Bronchial epithelial cell (primary cell): ENCODE measurements at regions not wholly inside any gene's neighbourhood (a gene's known extent, or its start where the extent isn't known, plus 50 kb on each side); places are given as distances from the start of the nearest gene placed in this dataset.

Experiments
- DNase-seq: peaks from one replicate; pipeline ENCODE4 v3.0.0-alpha.2; 2010; ENCODE audit warnings: low read depth
- FAIRE-seq: peaks from 2 replicates; lab custom pipeline; 2011; peaks lifted over from hg19 to GRCh38; lab: Jason Lieb, UNC
- H3K27me3 ChIP-seq: 2 replicates; pipeline ENCODE4 v1.5.1; 2011; ENCODE audit warnings: low read length; ENCODE audit not compliant: control insufficient read depth, insufficient read depth
- H3K36me3 ChIP-seq: 2 replicates; pipeline ENCODE4 v1.5.1; 2011; ENCODE audit warnings: low read length; ENCODE audit not compliant: control insufficient read depth, insufficient read depth
- H3K4me3 ChIP-seq: 2 replicates; pipeline ENCODE4 v1.5.1; 2011; ENCODE audit warnings: mild to moderate bottlenecking, low read depth, low read length, control low read depth
- TF ChIP-seq, protein P1 (sequence below): IDR thresholded peaks from 2 replicates; pipeline ENCODE4 v1.5.1; 2011; ENCODE audit warnings: mild to moderate bottlenecking, moderate library complexity, low read length, control low read depth, inconsistent platforms; ENCODE audit not compliant: insufficient read depth, severe bottlenecking

DNA sequence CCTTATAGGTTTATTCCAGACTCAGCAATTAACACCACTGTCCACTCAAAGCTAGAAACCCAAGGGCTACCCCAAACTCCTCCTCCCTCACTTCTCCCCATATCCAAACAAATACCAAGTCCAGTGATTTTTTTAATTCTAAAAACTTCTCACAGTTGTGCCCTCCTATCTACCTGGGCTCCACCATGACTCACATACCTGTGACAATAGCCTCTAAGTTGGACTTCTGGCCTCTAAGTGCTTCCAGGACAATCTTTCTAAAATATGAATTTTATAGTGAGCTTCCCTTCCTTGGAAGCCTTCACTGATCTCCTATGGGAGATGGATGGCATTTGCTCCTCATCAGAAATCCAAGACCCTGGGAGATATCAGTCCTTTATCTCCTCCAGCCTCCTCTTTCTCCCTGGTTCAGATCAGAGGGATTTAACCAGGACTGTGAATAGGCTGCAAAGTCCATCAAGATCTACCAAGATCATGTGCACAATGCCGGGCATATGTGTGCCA, 219.3 kb downstream of the TOMM20 start:
- FAIRE-seq, result no peak
- H3K4me3 ChIP-seq, result no peak overlapping the region
- TF ChIP-seq, protein P1, sequence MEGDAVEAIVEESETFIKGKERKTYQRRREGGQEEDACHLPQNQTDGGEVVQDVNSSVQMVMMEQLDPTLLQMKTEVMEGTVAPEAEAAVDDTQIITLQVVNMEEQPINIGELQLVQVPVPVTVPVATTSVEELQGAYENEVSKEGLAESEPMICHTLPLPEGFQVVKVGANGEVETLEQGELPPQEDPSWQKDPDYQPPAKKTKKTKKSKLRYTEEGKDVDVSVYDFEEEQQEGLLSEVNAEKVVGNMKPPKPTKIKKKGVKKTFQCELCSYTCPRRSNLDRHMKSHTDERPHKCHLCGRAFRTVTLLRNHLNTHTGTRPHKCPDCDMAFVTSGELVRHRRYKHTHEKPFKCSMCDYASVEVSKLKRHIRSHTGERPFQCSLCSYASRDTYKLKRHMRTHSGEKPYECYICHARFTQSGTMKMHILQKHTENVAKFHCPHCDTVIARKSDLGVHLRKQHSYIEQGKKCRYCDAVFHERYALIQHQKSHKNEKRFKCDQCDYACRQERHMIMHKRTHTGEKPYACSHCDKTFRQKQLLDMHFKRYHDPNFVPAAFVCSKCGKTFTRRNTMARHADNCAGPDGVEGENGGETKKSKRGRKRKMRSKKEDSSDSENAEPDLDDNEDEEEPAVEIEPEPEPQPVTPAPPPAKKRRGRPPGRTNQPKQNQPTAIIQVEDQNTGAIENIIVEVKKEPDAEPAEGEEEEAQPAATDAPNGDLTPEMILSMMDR, result no peak
- H3K27me3 ChIP-seq, result no peaks in the 10 kb centered on the region
- no peaks in the 10 kb centered on the region for H3K36me3 ChIP-seq
- no peak for DNase-seq

DNA sequence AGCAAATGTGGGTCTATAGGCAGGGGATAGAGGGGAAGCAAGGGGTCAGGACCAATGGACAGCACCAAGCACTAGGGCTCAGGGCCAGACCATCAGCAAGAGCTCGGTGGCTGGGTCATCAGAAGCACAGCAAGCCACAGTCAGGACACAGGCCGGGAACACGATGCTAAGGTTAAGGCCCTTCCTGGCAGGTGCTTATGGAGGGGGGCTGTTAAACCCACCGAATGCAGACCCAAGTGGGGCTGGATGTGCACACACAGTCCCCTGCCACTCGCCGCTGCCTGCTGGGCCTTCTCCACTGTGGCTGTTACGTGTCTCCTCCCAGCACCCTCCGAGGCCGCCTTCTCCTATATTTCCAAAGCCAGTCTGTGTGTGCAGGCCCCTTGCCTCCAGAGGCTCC, 220.1 kb downstream of the TOMM20 start:
- Histone ChIP-seq H3K4me3 (no peak overlapping the region), H3K27me3 (no peaks in the 10 kb centered on the region), H3K36me3 (no peaks in the 10 kb centered on the region)
- TF ChIP-seq, protein P1, result no peak
- DNase-seq, result no peak
- FAIRE-seq, result no peak

DNA sequence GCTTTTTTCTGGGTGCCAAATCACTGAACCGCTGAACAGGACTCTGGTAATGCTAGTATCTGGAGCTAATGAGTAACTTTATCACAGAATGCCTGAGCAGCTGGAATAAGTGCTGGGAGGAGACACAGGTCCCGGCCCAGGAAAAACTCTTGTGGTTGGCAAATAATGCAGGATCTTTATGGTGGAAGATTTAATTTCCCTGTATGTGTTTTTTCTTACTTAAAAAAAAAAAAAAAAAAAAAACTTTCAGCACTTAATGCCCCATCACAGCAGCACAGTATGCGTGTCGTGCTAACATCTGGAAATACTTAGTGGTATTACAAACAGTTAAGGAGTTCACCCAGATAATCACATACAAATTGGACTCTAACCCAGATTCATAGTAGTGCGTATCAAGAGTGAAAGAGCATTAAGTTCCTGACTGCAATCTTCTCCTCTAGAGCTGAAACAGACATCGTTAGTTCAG, 220.7 kb downstream of the TOMM20 start:
- Histone ChIP-seq H3K4me3 (no peak overlapping the region), H3K27me3 (no peaks in the 10 kb centered on the region), H3K36me3 (no peaks in the 10 kb centered on the region)
- FAIRE-seq (no peak), DNase-seq (no peak)
- TF ChIP-seq, protein P1, result no peak

DNA sequence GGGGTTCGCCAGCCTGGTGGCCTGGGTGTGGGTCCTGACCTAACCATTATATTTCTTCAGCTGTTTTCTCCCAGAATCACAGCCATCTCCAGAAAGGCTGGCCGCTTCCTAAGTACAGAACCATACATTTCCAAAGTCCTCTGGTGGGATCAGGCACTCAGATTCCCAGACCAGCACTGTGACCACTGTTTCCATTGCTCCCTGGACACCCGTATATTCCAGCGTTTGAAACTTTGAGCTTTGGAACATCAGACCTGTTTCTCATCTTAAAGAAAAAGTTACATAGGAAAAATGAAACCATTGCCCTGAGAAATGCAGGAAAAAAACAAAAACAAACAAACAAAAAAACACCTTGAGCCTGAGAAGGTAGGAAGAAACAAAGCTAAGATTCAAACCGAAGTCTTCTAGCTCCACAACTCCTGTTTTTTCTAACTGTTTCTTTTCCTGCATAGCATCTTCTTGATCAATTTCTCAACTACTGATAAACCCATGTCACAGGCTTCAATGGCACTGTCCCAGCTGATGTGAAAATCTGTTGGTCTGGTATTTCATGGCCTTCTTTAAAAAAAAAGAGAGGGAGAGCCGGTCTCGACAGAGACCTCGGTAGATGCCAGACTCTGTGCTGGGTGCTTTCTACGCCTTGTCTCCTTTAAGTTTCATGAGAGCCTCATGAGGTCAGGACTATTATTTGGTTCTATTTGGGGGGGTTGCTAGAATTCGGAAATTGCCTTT, 221.3 kb downstream of the TOMM20 start:
- no peak for DNase-seq
- TF ChIP-seq, protein P1, result no peak
- no peak overlapping the region for H3K4me3 ChIP-seq
- no peak for FAIRE-seq
- H3K27me3 ChIP-seq, result no peaks in the 10 kb centered on the region
- H3K36me3 ChIP-seq, result no peaks in the 10 kb centered on the region

- DNase-seq, result no peak
Observed at GRCh38 chr1:234906654-234907053, 222.0 kb downstream of the TOMM20 start.

More at GRCh38 chr1:234906654-234907053, 222.0 kb downstream of the TOMM20 start:
- H3K4me3 ChIP-seq, result no peak overlapping the region
- H3K27me3 ChIP-seq, result no peaks in the 10 kb centered on the region
- TF ChIP-seq, protein P1, result no peak
- H3K36me3 ChIP-seq, result no peaks in the 10 kb centered on the region
- no peak for FAIRE-seq
